GM18505 (cell line): ENCODE measurements at regions not wholly inside any gene's neighbourhood (a gene's known extent, or its start where the extent isn't known, plus 50 kb on each side); places are given as distances from the start of the nearest gene placed in this dataset.

Experiments used
- ATAC-seq: cut with Tn5 transposase; IDR thresholded peaks from one replicate; pipeline ENCODE4 v1.9.1; 2021; ENCODE audit not compliant: unreplicated experiment
- POLR2A ChIP-seq: IDR thresholded peaks from 4 replicates; pipeline ENCODE4 v1.6.1; 2011; ENCODE audit warnings: borderline replicate concordance; ENCODE audit not compliant: insufficient read depth, insufficient read length; ENCODE audit errors: extremely low read depth

GRCh38 chr4:178681871-178682270 lies 1239.6 kb upstream of the AGA start:
- no peak for TF ChIP-seq POLR2A
- ATAC-seq = no peak

- ATAC-seq = no peak
- no peak for TF ChIP-seq POLR2A
Observed at GRCh38 chr4:178689926-178690325, 1247.7 kb upstream of the AGA start.

GRCh38 chr4:178693816-178694215 lies 1251.6 kb upstream of the AGA start:
- TF ChIP-seq POLR2A = no peak
- ATAC-seq = no peak

- no peak for TF ChIP-seq POLR2A
- no peak for ATAC-seq
Observed at GRCh38 chr4:178696515-178696914, 1254.3 kb upstream of the AGA start.

GRCh38 chr4:178712486-178712885 lies 1270.2 kb upstream of the AGA start:
- ATAC-seq = no peak
- no peak for TF ChIP-seq POLR2A

GRCh38 chr4:178738026-178738425 lies 1295.8 kb upstream of the AGA start:
- TF ChIP-seq POLR2A = no peak
- ATAC-seq = no peak

GRCh38 chr4:178745203-178745602 lies 1303.0 kb upstream of the AGA start:
- no peak for TF ChIP-seq POLR2A
- no peak for ATAC-seq

GRCh38 chr4:178752954-178753525 lies 1310.8 kb upstream of the AGA start:
- no peak for ATAC-seq
- no peak for TF ChIP-seq POLR2A

- ATAC-seq = no peak
- TF ChIP-seq POLR2A = no peak
Observed at GRCh38 chr4:178778496-178778895, 1336.3 kb upstream of the AGA start.

GRCh38 chr4:178781779-178782178 lies 1339.5 kb upstream of the AGA start:
- TF ChIP-seq POLR2A = no peak
- ATAC-seq = no peak

- ATAC-seq = no peak
- no peak for TF ChIP-seq POLR2A
Observed at GRCh38 chr4:178784491-178784890, 1342.3 kb upstream of the AGA start.

GRCh38 chr4:178789279-178789678 lies 1347.0 kb upstream of the AGA start:
- no peak for TF ChIP-seq POLR2A
- ATAC-seq = no peak

GRCh38 chr4:178799204-178799603 lies 1357.0 kb upstream of the AGA start:
- ATAC-seq = no peak
- TF ChIP-seq POLR2A = no peak

GRCh38 chr4:178808106-178808505 lies 1365.9 kb upstream of the AGA start:
- TF ChIP-seq POLR2A = no peak
- ATAC-seq = no peak

GRCh38 chr4:178809921-178810320 lies 1367.7 kb upstream of the AGA start:
- TF ChIP-seq POLR2A = no peak

More at GRCh38 chr4:178809921-178810320, 1367.7 kb upstream of the AGA start:
- no peak for ATAC-seq
